DMS79 (cell line): ENCODE measurements at regions not wholly inside any gene's neighbourhood (a gene's known extent, or its start where the extent isn't known, plus 50 kb on each side); places are given as distances from the start of the nearest gene placed in this dataset.
"Not testable (repeated sequence)": the region's sequence is repeated elsewhere in the genome, so short reads cannot be mapped to it uniquely, and the experiment has no call there.

Source experiments
- DNase-seq: peaks from one replicate; lab custom pipeline; 2025; lab: John Stamatoyannopoulos, UW

DNA sequence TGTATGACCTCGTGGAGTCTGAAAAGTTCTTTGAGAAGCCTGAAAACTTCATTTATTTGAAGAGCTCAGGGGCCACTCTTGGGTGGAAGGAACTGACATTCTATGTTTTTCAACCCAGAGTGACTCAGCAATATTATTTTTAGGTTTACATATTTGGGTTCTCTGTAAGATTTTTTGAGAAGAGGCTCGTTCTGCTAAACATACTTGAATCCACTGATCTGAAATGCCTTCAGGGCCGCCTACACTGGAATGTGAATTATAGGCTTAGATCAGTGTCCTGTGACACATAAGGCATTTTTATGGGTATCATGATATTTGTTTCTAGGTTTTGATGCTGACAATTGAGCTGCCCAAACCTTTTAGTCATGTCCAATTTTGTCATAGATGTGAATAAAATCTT is 86.2 kb downstream of the PSAT1 start:
- no peak for DNase-seq

DNA sequence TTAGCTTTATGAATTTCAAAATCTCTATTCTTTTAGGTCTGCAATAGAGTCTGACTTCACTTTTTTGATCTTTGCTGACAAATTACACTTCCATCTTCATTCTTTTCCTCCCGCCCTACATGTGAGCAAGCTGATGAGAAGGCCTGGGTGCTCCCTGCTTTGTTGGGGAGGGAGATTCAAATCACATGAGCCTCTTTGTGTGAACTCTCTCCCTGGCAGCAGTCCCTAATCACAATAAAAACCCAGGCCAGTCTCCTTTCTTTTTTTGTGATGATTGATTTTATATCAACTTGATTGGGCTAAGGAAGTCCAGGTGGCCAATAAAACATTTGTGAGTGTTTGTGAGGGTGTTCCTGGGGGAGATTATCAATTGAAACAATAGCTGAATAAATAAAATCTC is 89.4 kb downstream of the PSAT1 start:
- DNase-seq = no peak

DNA sequence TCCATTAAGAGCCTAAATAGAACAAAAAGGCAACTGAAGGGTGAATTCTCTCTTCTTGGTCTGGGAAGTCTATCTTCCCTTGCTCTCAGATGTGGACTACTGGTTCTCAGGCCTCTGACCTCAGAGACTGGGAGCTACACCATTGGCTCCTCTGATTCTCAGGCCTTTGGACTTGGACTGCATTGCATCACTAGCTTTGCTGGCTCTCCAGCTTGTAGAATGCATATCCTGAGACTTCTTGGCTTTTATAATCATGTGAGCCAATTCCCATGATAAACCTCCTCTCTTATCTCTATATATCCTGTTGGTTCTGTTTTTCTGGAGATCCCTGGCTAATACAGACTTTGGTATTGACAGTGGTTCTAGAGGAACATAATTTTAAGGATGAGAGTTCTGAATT is 89.8 kb downstream of the PSAT1 start:
- no peak for DNase-seq

DNA sequence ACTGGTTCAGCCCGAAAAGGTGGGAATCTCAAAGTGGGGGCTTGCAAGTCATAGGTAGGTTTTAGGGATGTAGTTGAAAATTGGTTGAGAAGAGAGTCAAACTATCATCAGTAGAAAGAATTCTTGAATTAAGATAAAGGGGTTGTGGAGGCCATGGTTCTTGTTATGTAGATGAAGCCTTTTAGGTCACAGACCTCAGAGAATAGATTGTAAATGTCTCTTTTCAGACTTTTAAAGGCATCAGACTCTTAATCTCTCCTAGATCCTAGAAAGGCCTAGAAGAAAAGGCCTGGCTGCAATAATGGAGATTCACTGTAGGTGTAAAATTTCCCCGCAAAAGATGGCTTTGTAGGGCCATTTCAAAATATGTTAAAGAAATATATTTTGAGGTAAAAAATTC is 96.4 kb downstream of the PSAT1 start:
- no peak for DNase-seq

DNA sequence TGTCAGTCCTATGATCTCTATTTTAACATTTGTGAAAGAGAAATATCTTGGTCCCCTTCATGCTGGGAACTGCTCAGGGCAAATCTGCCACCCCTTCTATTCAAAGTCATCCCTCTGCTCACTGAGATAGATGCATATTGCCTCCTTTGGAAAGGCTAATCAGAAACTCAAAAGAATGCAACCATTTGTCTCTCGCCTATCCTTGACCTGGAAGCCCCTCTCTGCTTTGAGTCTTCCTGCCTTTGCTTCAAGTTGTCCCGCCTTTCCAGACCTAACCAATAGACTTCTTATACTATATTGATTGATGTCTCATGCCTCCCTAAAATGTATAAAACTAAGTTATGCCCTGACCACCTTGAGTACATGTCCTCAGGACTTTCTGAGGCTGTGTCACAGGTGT is 97.0 kb downstream of the PSAT1 start:
- DNase-seq = no peak

DNA sequence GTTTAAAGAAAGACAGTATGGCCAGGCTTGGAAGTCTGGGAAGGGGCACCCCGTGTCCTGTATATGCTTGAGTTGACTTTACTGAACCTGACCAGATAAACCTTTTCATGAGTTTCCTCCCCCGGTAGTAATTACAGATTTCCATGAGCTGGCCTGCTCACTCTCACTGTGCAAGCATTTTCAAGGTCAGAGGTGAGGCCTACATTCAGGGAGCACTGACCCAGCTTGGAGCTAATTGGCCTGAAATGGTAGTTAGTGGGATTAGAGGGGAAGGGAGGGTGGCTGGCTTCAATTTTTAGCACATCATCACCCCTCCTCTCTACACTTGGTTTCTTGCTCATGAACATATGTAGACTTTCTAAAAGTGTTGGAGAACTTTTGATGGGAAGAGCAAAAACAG is 99.2 kb downstream of the PSAT1 start:
- no peak for DNase-seq

DNA sequence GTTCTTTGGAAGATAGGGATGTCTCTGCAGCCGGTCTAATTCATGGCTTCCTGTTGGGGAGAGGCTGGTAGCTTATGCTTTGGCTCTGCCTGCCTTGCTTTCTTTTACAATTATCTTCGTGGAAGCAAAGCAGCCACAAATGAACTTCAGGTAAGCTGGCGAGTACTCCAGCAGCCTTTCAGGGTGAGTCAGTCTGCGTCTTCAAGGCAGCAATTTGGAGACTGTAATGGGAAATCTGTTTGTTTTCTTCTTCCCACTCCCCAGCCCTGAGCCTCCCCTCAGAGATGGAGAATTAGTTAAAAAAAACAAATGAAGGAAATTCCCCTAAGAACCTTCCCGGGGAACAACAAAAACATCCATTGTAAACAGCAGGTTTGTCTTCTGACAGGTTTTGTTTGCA is 100.1 kb downstream of the PSAT1 start:
- DNase-seq = no peak

DNA sequence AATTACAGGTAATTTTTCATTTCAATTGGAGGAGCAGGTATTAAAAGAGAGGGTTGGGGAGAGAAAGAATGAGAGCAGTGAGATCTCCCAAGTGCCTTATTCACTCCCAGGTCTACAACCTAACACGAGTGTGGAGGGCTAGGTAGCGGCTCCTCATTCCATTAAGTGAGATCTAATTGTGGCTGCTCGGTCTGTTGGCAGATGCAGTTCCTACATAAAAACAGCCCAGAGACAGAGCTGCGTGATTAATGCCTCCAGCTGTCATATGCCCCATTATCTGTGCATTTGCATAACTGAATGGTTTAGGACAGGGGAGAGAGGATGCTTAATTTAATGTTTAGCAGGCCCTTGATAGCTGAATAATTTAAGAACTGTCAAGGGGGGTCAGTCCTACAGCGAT is 100.5 kb downstream of the PSAT1 start:
- DNase-seq = no peak

DNA sequence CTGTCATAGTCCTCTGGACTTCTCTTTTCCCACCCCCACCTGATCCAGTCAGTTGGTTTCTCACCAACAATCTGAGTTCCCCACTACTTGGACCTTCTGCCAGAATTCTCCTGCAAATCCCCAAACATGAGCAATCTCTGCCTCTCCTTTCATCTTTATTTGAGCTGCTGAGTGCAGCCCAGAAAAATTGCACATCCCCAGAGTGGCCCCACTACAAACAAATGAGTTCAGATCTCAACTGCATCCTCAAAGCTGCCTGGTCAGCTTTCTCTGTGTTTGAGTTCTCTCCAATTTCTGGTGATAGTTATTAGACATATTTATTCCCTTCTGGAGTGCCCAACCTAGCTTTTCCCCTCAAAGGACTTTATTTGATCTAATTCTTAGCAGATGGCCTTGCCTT is 102.2 kb downstream of the PSAT1 start:
- DNase-seq = no peak

DNA sequence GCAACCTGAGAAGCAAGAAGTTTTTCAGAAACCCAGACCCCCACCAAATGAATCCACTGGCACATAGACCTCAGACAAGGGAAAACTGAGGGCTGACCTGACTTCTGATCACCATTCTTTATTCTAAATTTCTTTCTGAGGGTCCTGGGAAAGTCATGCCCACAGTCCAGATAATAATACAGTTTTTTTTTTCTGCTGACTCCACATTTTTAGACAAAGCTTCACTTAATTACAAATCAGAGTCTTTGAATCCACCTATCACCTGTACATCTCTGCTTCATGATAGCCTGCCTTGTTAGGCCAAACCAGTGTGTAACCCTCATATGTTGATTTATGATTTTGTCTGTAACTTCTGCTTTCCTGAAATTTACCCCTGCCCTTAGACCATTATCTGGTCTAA is 103.6 kb downstream of the PSAT1 start:
- no peak for DNase-seq

DNA sequence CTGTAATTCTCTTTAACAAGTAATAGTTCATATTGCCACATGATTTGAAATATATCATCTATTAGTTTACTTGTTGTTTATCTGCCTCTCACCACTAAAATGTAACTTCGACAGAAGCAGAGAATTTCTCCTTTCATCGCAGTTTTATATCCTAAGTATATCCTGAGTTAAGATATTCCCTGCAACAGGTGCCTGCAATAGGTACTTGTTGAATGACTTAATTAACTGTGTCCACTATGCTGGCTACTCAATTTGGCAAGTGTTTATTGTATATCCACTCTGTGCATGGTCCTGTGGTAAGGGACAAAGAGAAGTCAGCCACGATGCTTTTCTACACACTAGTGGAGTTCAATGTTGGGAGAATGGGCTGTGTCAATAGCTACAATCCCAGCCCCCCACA is 108.5 kb downstream of the PSAT1 start:
- DNase-seq = no peak

DNA sequence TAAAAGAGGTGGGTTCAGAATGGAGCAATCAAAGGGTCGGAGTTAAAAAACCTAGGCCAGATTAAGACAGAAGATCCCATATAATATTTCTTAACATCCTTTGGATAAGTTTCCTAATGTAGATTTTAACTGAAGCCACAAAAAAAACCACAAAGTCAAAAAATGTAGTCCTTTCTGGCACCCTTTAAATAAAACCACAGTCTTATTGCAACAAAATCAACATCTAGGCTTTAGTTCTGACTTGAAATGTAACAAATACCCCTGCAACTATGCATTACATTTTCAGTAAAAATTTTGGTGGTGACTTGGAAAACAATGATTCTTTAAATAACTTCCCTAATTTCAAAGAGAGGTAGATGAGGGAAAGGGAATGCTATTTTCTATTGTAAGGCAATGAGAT is 109.2 kb downstream of the PSAT1 start:
- DNase-seq = no peak

DNA sequence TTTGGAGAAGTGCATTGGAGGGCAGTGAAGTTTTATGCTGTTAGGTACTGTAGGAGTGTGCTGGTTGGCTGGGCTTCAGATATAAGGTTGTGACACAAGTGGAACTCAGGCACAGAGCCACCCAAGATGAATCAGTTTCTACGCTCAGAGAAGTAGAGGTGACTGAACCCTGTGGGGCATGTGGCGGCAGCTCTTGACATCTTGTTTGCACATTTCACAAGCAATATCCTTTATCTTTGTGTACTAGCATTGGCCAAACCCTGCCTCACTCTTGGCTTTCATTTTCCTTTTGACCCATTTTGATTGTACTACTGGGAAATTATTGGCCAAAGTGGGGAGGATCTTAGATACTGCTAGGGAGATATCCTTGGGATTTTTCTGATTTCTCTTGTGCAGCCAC is 110.0 kb downstream of the PSAT1 start:
- no peak for DNase-seq

DNA sequence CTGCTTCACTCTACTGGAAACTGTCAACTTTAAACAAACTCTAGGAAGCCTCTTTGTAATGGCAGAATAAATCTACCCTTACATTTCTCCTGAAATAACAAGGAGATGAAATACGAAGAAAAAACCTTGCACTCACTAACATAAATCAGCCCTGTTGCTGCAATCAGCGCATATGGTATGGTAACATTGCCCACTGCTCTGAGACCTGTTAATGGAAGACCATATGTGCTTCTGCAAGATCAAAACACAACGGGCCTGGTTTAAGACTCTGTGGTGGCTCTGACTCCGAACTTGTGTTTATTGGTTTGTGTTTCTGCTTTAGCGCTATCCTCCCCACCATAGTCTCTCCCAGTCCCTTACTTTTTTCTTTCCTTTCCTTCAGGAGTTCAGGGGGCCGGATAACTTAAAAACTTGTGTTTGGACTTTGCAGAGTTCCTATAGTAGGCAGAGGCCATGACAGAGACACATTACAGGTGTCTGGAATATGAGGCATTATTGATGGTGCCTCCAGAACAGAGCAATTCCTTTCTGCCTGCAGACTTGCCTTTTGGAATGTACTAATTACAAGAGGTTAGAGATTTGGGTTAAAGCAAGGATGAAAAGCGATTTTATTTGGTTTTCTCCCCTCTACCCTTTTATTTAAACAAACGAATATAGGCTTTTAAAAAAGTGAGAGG is 110.8 kb downstream of the PSAT1 start:
- DNase-seq = no peak

DNA sequence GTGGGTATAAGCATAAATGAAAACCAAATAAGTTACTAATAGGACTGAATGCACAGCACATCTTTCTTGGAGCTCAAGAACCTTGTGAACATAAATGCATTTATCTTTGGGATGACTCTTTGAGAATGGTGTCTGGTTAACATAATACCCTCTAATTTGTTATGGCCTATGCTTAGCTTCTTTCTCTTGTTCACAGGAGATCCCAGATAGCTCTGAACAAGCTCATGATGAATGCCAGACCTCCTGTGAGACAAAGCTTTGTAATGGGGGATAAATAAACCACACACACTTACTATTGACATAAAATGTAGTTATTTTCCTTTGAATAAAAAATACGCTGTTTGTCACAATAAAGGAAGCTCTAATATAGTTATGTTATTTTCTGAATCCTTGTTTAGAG is 111.5 kb downstream of the PSAT1 start:
- DNase-seq = no peak

DNA sequence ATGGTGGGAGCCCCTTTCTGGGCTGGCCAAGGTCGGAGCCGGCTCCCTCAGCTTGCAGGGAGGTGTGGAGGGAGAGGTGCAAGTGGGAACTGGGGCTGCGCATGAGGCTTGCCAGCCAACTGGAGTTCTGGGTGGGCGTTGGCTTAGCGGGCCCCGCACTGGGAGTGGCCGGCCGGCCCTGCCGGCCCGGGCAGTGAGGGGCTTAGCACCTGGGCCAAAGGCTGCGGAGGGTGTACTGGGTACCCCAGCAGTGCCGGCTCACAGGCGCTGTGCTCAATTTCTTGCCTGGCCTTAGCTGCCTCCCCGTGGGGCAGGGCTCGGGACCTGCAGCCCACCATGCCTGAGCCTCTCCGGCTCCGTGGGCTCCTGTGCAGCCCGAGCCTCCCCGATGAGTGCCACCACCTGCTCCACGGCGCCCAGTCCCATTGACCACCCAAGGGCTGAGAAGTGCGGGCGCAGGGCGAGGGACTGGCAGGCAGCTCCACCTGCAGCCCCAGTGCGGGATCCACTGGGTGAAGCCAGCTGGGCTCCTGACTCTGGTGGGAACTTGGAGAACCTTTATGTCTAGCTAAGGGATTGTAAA is 113.1 kb downstream of the PSAT1 start:
- not testable (repeated sequence) for DNase-seq

DNA sequence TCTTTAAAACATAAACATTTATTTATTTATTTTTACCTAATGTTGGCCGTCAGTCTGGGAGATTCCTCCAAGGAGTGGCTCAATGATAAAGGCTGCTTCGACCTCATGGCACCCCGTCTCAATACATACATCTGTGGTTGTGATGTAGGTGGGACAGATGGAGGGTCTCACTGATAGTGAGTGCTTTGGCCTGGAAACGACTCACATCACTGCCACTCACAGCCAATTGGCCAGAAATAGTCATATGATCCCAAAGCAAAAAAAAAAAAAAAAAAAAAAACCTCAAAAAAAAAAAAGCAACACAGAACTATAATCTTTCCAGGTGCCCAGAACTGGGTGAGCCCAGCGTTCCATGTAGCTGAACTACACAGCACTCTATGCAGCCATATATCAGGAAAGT is 125.4 kb downstream of the PSAT1 start:
- DNase-seq = no peak

DNA sequence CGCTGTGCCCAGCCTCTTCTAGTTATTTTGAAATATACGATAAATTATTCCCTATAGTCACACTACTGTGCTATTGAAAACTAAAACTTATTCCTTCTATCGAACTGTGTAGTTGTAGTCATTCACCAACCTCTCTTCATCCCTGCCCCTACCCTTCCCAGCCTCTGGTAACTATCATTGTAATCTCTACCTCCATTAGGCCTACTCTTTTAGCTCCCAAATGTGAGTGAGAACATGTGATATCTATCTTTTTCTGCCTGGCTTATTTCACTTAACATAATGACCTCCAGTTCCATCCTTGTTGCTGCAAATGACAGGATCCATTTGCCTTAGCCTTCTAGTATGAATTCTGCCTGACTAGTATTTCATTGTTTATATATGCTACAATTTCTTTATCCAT is 127.4 kb downstream of the PSAT1 start:
- DNase-seq = no peak

DNA sequence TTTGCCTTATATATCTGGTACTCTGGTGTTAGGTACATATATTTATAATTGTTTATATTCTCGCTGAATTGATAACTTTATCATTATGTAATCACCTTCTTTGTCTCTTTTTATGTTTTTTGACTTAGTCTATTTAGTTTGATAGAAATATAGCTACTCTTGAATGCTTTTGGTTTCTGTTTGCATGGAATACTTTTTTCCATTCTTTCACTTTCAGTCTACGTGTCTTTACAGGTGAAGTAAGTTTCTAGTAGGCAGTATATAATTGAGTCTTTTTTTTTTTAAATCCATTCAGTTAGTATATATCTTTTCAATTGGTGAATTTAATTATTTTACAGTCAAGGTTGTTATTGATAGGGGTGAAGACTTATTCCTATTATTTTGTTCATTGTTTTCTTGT is 131.7 kb downstream of the PSAT1 start:
- no peak for DNase-seq

DNA sequence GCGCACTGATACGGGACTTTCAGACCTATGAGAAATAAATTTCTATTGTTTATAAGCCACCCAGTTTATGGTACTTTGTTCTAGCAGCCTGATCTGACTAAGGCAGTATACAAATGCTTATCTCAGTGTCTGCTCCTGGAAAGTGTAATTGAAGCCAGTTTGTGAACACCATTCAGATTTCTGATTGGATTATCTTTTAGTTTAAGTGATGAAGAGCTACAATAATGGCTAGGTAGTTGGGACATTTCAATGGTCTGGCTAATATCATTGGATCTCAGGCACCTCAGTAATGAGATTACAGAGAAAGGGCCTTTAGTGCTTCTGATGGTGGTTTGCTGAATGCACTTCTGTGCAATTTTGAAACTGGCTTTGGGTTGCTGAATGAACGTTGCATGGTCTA is 133.5 kb downstream of the PSAT1 start:
- no peak for DNase-seq

DNA sequence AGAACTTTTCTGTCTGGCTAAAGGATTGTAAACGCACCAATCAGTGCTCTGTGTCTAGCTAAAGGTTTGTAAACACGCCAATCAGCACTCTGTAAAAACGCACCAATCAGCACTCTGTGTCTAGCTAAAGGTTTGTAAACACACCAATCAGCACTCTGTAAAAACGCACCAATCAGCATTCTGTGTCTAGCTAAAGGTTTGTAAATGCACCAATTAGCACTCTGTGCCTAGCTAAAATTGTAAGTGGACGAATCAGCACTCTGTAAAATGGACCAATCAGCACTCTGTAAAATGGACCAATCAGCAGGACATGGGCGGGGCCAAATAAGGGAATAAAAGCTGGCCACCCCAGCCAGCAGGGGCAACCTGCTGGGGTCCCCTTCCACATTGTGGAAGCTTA is 134.1 kb downstream of the PSAT1 start:
- DNase-seq = not testable (repeated sequence)

DNA sequence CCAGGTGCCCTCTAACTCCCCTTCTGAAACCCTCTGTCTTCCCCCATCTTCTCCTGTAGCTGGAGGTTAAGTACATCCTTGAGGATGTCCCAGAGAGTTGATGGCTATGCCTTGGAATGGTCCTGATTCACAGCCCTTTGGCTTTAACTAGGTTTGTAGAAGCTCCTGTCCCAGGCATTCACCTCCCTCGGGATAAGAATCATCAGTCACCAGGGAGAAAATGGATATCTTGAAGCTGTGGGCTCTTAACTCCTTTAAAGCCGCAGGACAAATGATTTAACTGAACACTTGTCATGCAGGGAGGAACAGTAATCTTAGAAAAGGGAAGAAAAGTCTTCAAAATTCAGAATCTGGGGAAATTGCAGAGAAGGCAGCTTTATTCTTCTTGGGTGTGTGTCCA is 139.9 kb downstream of the PSAT1 start:
- DNase-seq = no peak

DNA sequence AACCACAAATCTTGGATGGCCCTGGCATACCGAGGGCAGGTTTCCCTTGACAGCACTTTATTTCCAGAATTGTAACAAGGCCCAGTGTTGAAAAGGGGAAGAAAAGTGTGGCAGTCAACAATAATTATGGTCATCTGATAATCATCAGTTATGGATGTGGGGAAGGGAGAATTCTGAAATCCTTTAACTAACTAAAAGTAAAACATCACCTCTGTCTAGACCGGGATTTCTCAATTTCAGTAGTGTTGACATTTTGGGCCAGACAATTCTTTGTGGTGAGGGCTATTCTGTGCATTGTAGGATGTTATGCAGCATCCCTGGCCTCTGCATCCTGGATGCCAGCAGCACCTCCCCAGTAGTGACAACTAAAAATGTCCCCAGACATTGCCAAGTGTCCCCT is 140.4 kb downstream of the PSAT1 start:
- DNase-seq = no peak

DNA sequence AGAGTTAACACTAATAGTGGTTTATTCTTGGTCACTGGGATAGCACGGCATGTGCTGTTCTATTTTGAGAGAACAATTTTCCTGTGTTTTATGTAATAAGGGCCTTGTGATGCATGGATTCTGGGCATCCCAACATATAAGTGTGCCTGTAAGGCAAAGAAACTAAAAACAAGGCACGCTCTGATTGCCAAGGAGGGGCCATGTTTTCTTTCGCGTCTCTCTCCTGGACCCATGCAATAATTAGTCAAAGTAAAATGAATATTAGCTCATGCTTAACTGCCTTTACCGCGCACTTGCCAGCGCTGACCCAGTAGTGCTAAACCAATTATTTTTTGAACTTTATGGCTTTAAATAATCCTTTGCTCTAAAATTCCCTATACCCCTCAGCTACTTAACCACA is 140.9 kb downstream of the PSAT1 start:
- DNase-seq = no peak
